IMR-90 (cell line): ENCODE measurements at regions not wholly inside any gene's neighbourhood (a gene's known extent, or its start where the extent isn't known, plus 50 kb on each side); places are given as distances from the start of the nearest gene placed in this dataset.

Experiments used
- ATAC-seq: fragments of 200-7000 bp; cut with Tn5 transposase; 2 replicates; pipeline ENCODE4 v1.9.1; 2020; ENCODE audit warnings: low read depth, mild to moderate bottlenecking, moderate library complexity
- BruUV-seq: library from RNA; stranded (reverse); fragments of 400-500 nt; replicated peaks from 2 replicates; lab custom pipeline; 2021; lab: Mats Ljungman, UMichigan
- CTCF ChIA-PET: fragments of 300-600 bp; formaldehyde crosslinking; extraction: SDS; loops from one replicate; lab custom pipeline; 2021; ENCODE audit warnings: antibody characterized with exemption; lab: Yijun Ruan, JAX
- POLR2A ChIA-PET: fragments of 300-600 bp; sonication (Branson Sonifier 250); formaldehyde crosslinking; loops from one replicate; lab custom pipeline; 2022; ENCODE audit warnings: antibody characterized with exemption; ENCODE audit not compliant: unreplicated experiment; lab: Charles Lee
- DNase-seq: peaks from one replicate; pipeline ENCODE4 v3.0.0; 2013
- H2AFZ ChIP-seq: replicated peaks from 2 replicates; pipeline ENCODE3; 2013; ENCODE audit warnings: low read length, mild to moderate bottlenecking; ENCODE audit not compliant: poor library complexity
- H2AK5ac ChIP-seq: 2 replicates; pipeline ENCODE4 v1.6.1; 2013; ENCODE audit warnings: low read depth, low read length, inconsistent platforms
- H2AK9ac ChIP-seq: replicated peaks from 2 replicates; pipeline ENCODE3; 2013; ENCODE audit warnings: mild to moderate bottlenecking, low read depth, low read length, moderate library complexity; ENCODE audit not compliant: poor library complexity
- H2BK120ac ChIP-seq: 2 replicates; pipeline ENCODE4 v1.6.1; 2013; ENCODE audit warnings: low read depth, low read length, inconsistent platforms
- H2BK15ac ChIP-seq: 3 replicates; pipeline ENCODE4 v1.6.1; 2013; ENCODE audit warnings: low read depth, low read length, inconsistent platforms
- H2BK20ac ChIP-seq: 2 replicates; pipeline ENCODE4 v1.6.1; 2013; ENCODE audit warnings: low read depth, mild to moderate bottlenecking, inconsistent platforms, low read length, moderate library complexity
- H2BK5ac ChIP-seq: 2 replicates; pipeline ENCODE4 v1.6.1; 2013; ENCODE audit warnings: mild to moderate bottlenecking, low read depth, low read length, inconsistent platforms; ENCODE audit not compliant: poor library complexity, severe bottlenecking
- H3K14ac ChIP-seq: replicated peaks from 2 replicates; pipeline ENCODE4 v1.6.1; 2013; ENCODE audit warnings: low read depth, low read length, inconsistent platforms
- H3K18ac ChIP-seq: 2 replicates; pipeline ENCODE4 v1.6.1; 2013; ENCODE audit warnings: low read depth, low read length, control low read depth
- H3K23ac ChIP-seq: 2 replicates; pipeline ENCODE4 v1.6.1; 2013; ENCODE audit warnings: low read depth, low read length, inconsistent platforms
- H3K27ac ChIP-seq: 2 replicates; pipeline ENCODE4 v1.5.1; 2013; ENCODE audit warnings: mild to moderate bottlenecking, control low read depth, low read length; ENCODE audit not compliant: insufficient read depth
- H3K27me3 ChIP-seq: 2 replicates; pipeline ENCODE4 v1.6.1; 2013; ENCODE audit warnings: low read length; ENCODE audit not compliant: control insufficient read depth, insufficient read depth
- H3K36me3 ChIP-seq: 2 replicates; pipeline ENCODE4 v1.6.1; 2013; ENCODE audit warnings: low read length, mixed read lengths; ENCODE audit not compliant: control insufficient read depth, insufficient read depth
- H3K4ac ChIP-seq: 2 replicates; pipeline ENCODE4 v1.6.1; 2013; ENCODE audit warnings: low read depth, low read length, inconsistent platforms
- H3K4me1 ChIP-seq: 2 replicates; pipeline ENCODE4 v1.6.1; 2013; ENCODE audit warnings: low read length, mixed read lengths; ENCODE audit not compliant: control insufficient read depth, insufficient read depth
- H3K4me2 ChIP-seq: 2 replicates; pipeline ENCODE4 v1.6.1; 2013; ENCODE audit warnings: low read depth, mild to moderate bottlenecking, control low read depth, low read length, moderate library complexity
- H3K4me3 ChIP-seq: 2 replicates; pipeline ENCODE4 v1.5.1; 2013; ENCODE audit warnings: low read depth, mild to moderate bottlenecking, control low read depth, low read length, moderate library complexity; ENCODE audit not compliant: insufficient read depth
- H3K56ac ChIP-seq: 2 replicates; pipeline ENCODE4 v1.6.1; 2013; ENCODE audit warnings: low read length, inconsistent platforms; ENCODE audit not compliant: insufficient read depth; ENCODE audit errors: extremely low read depth
- H3K79me1 ChIP-seq, 2 experiments: 2 replicates each; pipeline ENCODE4 v1.6.1; 2013; ENCODE audit warnings: low read length in 2 of 2, inconsistent platforms in 1 of 2, low read depth in 1 of 2
- H3K9ac ChIP-seq: 2 replicates; pipeline ENCODE4 v1.6.1; 2013; ENCODE audit warnings: low read depth, low read length, control low read depth
- H3K9me1 ChIP-seq: 2 replicates; pipeline ENCODE4 v1.6.1; 2013; ENCODE audit warnings: low read length, inconsistent platforms; ENCODE audit not compliant: insufficient read depth
- H3K9me3 ChIP-seq: 2 replicates; pipeline ENCODE4 v1.6.1; 2013; ENCODE audit warnings: low read length; ENCODE audit not compliant: control insufficient read depth, insufficient read depth
- H4K20me1 ChIP-seq: 2 replicates; pipeline ENCODE4 v1.6.1; 2013; ENCODE audit warnings: low read length, inconsistent platforms; ENCODE audit not compliant: insufficient read depth
- H4K5ac ChIP-seq: 2 replicates; pipeline ENCODE4 v1.6.1; 2013; ENCODE audit warnings: mild to moderate bottlenecking, low read depth, low read length, control low read depth
- H4K8ac ChIP-seq, 2 experiments: 2 replicates each; pipeline ENCODE4 v1.6.1; 2013; ENCODE audit warnings: low read depth in 2 of 2, low read length in 2 of 2, control low read depth in 1 of 2, inconsistent platforms in 1 of 2
- H4K91ac ChIP-seq: 2 replicates; pipeline ENCODE4 v1.6.1; 2013; ENCODE audit warnings: low read depth, low read length, inconsistent platforms; ENCODE audit not compliant: insufficient read depth
- BHLHE40 ChIP-seq: fragments of 150-350 bp; IDR thresholded peaks from 2 replicates; pipeline ENCODE4 v1.6.1; 2016; ENCODE audit warnings: mild to moderate bottlenecking, low read depth, low read length
- CEBPB ChIP-seq: IDR thresholded peaks from 2 replicates; pipeline ENCODE4 v1.6.1; 2012; ENCODE audit warnings: low read depth, low read length, improper control_type of control experiment
- CHD1 ChIP-seq: IDR thresholded peaks from 2 replicates; pipeline ENCODE4 v1.6.1; 2012; ENCODE audit warnings: low read depth, low read length, improper control_type of control experiment
- FOS ChIP-seq: fragments of 150-350 bp; IDR thresholded peaks from 2 replicates; pipeline ENCODE4 v1.6.1; 2016; ENCODE audit warnings: low read depth, low read length
- MAZ ChIP-seq: IDR thresholded peaks from 2 replicates; pipeline ENCODE4 v1.6.1; 2012; ENCODE audit warnings: low read depth, mild to moderate bottlenecking, low read length, improper control_type of control experiment, moderate library complexity, borderline replicate concordance
- MXI1 ChIP-seq: IDR thresholded peaks from 2 replicates; pipeline ENCODE4 v1.6.1; 2012; ENCODE audit warnings: low read depth, mild to moderate bottlenecking, low read length, moderate library complexity, borderline replicate concordance
- POLR2A ChIP-seq: IDR thresholded peaks from 2 replicates; pipeline ENCODE4 v1.6.1; 2012; ENCODE audit warnings: mild to moderate bottlenecking, low read depth, low read length
- RFX5 ChIP-seq: IDR thresholded peaks from 2 replicates; pipeline ENCODE4 v1.8.0; 2012; ENCODE audit warnings: low read depth, mild to moderate bottlenecking, low read length, moderate library complexity
- SMC3 ChIP-seq: fragments of 150-350 bp; IDR thresholded peaks from 2 replicates; pipeline ENCODE4 v1.6.1; 2016; ENCODE audit warnings: low read depth, mild to moderate bottlenecking, antibody characterized with exemption, low read length, moderate library complexity
- WGBS, 2 experiments: methylation state at CpG; one replicate each; pipeline versions ENCODE4 v1.1.5 to v1.1.7; 2013; ENCODE audit warnings: missing lambda C conversion rate in 2 of 2; ENCODE audit not compliant: insufficient read length in 1 of 2; ENCODE audit errors: extremely low coverage in 2 of 2; 5-methylcytosine and 5-hydroxymethylcytosine counted together
- dilution Hi-C: fragments of 300-500 bp; cut with HindIII; formaldehyde crosslinking; loops from one replicate; pipeline ENCODE4 v1.14.3; 2018; ENCODE audit warnings: low sequenced_read_pairs; ENCODE audit not compliant: unreplicated experiment
- in situ Hi-C: fragments of 300-500 bp; cut with MboI; formaldehyde crosslinking; loops from 3 replicates; pipeline ENCODE4 v1.14.3; 2019; ENCODE audit warnings: low sequenced_read_pairs, inconsistent platforms, mixed read lengths
- intact Hi-C: fragments of 100-400 bp; cut with micrococcal nuclease; formaldehyde crosslinking; loops from 2 replicates; pipeline ENCODE4 v1.10.0; 2022
- TF ChIP-seq, protein P1 (sequence below): fragments of 150-350 bp; IDR thresholded peaks from 2 replicates; pipeline ENCODE4 v1.6.1; 2017; ENCODE audit warnings: mild to moderate bottlenecking, antibody characterized with exemption, low read length, low read depth
- TF ChIP-seq, protein P2 (sequence below): conservative IDR thresholded peaks from 2 replicates; pipeline ENCODE4 v1.5.1; 2012; ENCODE audit warnings: mild to moderate bottlenecking, low read depth, low read length, improper control_type of control experiment

DNA sequence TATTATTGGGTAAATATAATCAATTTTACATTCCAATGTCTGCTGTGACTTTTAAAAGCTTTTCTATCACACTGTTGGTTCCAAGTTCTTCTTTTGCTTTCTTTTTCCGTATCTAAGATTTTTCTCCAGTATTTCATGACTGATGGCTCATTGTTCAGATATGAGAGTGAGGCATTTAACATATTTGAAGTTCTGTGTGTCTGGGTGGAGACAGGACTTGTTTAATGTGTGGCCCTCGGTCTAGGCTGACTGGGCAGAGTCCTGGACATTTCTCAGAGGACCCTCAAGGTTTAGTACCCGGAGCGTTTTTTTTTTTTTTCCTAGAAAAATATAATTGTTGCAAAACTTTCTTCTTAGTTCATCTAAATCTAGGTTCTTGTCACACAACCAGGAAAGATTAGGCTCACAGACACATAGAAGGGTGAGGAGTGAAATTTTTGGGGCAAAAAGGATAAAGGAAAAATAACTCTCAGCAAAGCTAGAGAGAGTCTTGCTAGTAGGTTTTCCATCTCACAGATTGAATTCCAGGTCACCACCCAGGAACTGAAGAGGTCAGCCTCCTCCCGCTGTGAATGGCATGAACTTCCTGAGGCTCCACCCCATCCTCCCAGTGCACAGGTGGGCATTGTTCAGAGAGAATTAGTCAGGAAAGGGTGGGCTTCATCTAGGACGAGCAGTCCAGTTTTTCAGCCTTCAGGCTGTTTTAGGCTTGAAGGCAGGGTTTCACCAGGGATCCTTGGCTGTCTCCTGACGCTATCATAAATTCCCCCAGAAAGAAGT, 1002.4 kb upstream of the PCDH9 start:
- no peaks in the 10 kb centered on the region for H3K4me1 ChIP-seq
- H3K14ac ChIP-seq, result no peak overlapping the region
- no peak overlapping the region for H3K18ac ChIP-seq
- no peak for ATAC-seq
- intact Hi-C loops, result no loop called here
- no peaks in the 10 kb centered on the region for H3K9me1 ChIP-seq
- CTCF ChIA-PET, result no interaction called here
- H3K4ac ChIP-seq, result no peak overlapping the region
- no peak overlapping the region for H4K5ac ChIP-seq
- H3K27ac ChIP-seq, result no peak overlapping the region
- no peak overlapping the region for H3K23ac ChIP-seq
- H4K8ac ChIP-seq, result no peak overlapping the region
- BruUV-seq, result no TSS peak
- peaks cover 2% of the 10 kb centered on the region; the same call in 1 of the 2 replicates for H3K9me3 ChIP-seq
- POLR2A ChIA-PET, result no interaction called here
- no peaks in the 10 kb centered on the region for H4K20me1 ChIP-seq
- no peak overlapping the region for H2AK5ac ChIP-seq
- no peak overlapping the region for H2BK20ac ChIP-seq
- no peaks in the 10 kb centered on the region for H3K36me3 ChIP-seq
- no peaks in the 10 kb centered on the region for H3K79me1 ChIP-seq
- no peak overlapping the region for H2BK15ac ChIP-seq
- no peak overlapping the region for H2BK120ac ChIP-seq
- H3K56ac ChIP-seq, result no peak overlapping the region
- no peak overlapping the region for H3K4me3 ChIP-seq
- H2AFZ ChIP-seq, result no peak overlapping the region
- in situ Hi-C loops, result no loop called here
- dilution Hi-C loops, result no loop called here
- no peak overlapping the region for H4K91ac ChIP-seq
- H2AK9ac ChIP-seq, result no peak overlapping the region
- H3K4me2 ChIP-seq, result no peak overlapping the region
- DNase-seq, result no peak
- TF ChIP-seq, protein P1, sequence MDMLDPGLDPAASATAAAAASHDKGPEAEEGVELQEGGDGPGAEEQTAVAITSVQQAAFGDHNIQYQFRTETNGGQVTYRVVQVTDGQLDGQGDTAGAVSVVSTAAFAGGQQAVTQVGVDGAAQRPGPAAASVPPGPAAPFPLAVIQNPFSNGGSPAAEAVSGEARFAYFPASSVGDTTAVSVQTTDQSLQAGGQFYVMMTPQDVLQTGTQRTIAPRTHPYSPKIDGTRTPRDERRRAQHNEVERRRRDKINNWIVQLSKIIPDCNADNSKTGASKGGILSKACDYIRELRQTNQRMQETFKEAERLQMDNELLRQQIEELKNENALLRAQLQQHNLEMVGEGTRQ, result no peak
- no peak for TF ChIP-seq SMC3
- no peak for TF ChIP-seq BHLHE40
- no peak for TF ChIP-seq RFX5
- no peak for TF ChIP-seq MAZ
- TF ChIP-seq MXI1, result no peak
- no peak for TF ChIP-seq POLR2A
- TF ChIP-seq, protein P2, sequence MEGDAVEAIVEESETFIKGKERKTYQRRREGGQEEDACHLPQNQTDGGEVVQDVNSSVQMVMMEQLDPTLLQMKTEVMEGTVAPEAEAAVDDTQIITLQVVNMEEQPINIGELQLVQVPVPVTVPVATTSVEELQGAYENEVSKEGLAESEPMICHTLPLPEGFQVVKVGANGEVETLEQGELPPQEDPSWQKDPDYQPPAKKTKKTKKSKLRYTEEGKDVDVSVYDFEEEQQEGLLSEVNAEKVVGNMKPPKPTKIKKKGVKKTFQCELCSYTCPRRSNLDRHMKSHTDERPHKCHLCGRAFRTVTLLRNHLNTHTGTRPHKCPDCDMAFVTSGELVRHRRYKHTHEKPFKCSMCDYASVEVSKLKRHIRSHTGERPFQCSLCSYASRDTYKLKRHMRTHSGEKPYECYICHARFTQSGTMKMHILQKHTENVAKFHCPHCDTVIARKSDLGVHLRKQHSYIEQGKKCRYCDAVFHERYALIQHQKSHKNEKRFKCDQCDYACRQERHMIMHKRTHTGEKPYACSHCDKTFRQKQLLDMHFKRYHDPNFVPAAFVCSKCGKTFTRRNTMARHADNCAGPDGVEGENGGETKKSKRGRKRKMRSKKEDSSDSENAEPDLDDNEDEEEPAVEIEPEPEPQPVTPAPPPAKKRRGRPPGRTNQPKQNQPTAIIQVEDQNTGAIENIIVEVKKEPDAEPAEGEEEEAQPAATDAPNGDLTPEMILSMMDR, result no peak
- no peak for TF ChIP-seq CEBPB
- TF ChIP-seq FOS, result no peak
- TF ChIP-seq CHD1, result no peak
- H2BK5ac ChIP-seq, result no peak overlapping the region
- WGBS, 2 experiments, result no CpG with 5 or more reads among the region's 7 CpGs
- H3K9ac ChIP-seq, result no peak overlapping the region
- H3K27me3 ChIP-seq, result no peaks in the 10 kb centered on the region
